Lower lobe of right lung (tissue), 2 donors: ENCODE measurements at regions not wholly inside any gene's neighbourhood (a gene's known extent, or its start where the extent isn't known, plus 50 kb on each side); places are given as distances from the start of the nearest gene placed in this dataset.
A peak's percentile ranks its signal among the peaks of the same experiment; 100 is the strongest.

Experiments
- ATAC-seq, 2 donors: fragments of 200-7000 bp; cut with Tn5 transposase; one replicate each; pipeline ENCODE4 v1.9.1; 2020 to 2022; ENCODE audit warnings: mild to moderate bottlenecking in 2 of 2, moderate library complexity in 2 of 2
- DNase-seq: peaks from one replicate; pipeline ENCODE4 v3.0.0-alpha.2; 2020
- H3K27ac ChIP-seq: fragments of 200-600 bp; one replicate; pipeline ENCODE4 v1.8.0; 2022
- H3K27me3 ChIP-seq: fragments of 200-600 bp; one replicate; pipeline ENCODE4 v1.8.0; 2022; ENCODE audit warnings: low read depth
- H3K36me3 ChIP-seq: fragments of 200-600 bp; one replicate; pipeline ENCODE4 v1.8.0; 2022; ENCODE audit warnings: mild to moderate bottlenecking
- H3K4me1 ChIP-seq: fragments of 200-600 bp; one replicate; pipeline ENCODE4 v1.8.0; 2022
- H3K4me3 ChIP-seq: fragments of 200-600 bp; one replicate; pipeline ENCODE4 v1.8.0; 2022; ENCODE audit warnings: mild to moderate bottlenecking
- H3K9me3 ChIP-seq: fragments of 200-600 bp; one replicate; pipeline ENCODE4 v1.8.0; 2022
- intact Hi-C: fragments of 100-400 bp; cut with DNase I; formaldehyde crosslinking; loops from one replicate; pipeline ENCODE4 v1.11.0; 2022
- TF ChIP-seq, protein P1 (sequence below): fragments of 200-600 bp; IDR thresholded peaks from one replicate; pipeline ENCODE4 v1.8.0; 2022; ENCODE audit warnings: antibody characterized with exemption, mild to moderate bottlenecking
- donor health status: DM: no; HTN: yes; CAD: no; lungs with severe emphysema.

GRCh38 chr16:79653373-79653891, 52.9 kb upstream of the MAF start:
- DNase-seq (no peak), ATAC-seq (peak in 1 of 2 donors; percentile 46)
- Histone ChIP-seq H3K9me3 (no peaks in the 10 kb centered on the region), H3K27me3 (no peaks in the 10 kb centered on the region), H3K36me3 (no peaks in the 10 kb centered on the region), H3K27ac (no peak overlapping the region), H3K4me1 (peaks cover 5% of the 10 kb centered on the region), H3K4me3 (no peak overlapping the region)
- TF ChIP-seq, protein P1, sequence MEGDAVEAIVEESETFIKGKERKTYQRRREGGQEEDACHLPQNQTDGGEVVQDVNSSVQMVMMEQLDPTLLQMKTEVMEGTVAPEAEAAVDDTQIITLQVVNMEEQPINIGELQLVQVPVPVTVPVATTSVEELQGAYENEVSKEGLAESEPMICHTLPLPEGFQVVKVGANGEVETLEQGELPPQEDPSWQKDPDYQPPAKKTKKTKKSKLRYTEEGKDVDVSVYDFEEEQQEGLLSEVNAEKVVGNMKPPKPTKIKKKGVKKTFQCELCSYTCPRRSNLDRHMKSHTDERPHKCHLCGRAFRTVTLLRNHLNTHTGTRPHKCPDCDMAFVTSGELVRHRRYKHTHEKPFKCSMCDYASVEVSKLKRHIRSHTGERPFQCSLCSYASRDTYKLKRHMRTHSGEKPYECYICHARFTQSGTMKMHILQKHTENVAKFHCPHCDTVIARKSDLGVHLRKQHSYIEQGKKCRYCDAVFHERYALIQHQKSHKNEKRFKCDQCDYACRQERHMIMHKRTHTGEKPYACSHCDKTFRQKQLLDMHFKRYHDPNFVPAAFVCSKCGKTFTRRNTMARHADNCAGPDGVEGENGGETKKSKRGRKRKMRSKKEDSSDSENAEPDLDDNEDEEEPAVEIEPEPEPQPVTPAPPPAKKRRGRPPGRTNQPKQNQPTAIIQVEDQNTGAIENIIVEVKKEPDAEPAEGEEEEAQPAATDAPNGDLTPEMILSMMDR = no peak
- intact Hi-C loops = no loop called here

GRCh38 chr16:79651363-79651762, 50.8 kb upstream of the MAF start:
- Histone ChIP-seq H3K36me3 (no peaks in the 10 kb centered on the region), H3K27me3 (no peaks in the 10 kb centered on the region), H3K4me1 (peaks cover 5% of the 10 kb centered on the region), H3K27ac (no peak overlapping the region), H3K4me3 (no peak overlapping the region), H3K9me3 (no peaks in the 10 kb centered on the region)
- TF ChIP-seq, protein P1 = no peak
- intact Hi-C loops = no loop called here
- no peak for DNase-seq
- ATAC-seq = peak; percentile 48 to 77
